Panc1 (cell line): ENCODE measurements at regions not wholly inside any gene's neighbourhood (a gene's known extent, or its start where the extent isn't known, plus 50 kb on each side); places are given as distances from the start of the nearest gene placed in this dataset.

Source experiments
- ATAC-seq: fragments of 200-7000 bp; cut with Tn5 transposase; 2 replicates; pipeline ENCODE4 v1.9.1; 2020; ENCODE audit warnings: mild to moderate bottlenecking, moderate library complexity
- BruUV-seq: library from RNA; stranded (reverse); fragments of 400-500 nt; replicated peaks from 2 replicates; lab custom pipeline; 2021; lab: Mats Ljungman, UMichigan
- CTCF ChIA-PET: fragments of 300-600 bp; sonication (Branson Sonifier 250); formaldehyde crosslinking; loops from one replicate; lab custom pipeline; 2022; ENCODE audit warnings: antibody characterized with exemption; lab: Charles Lee
- POLR2A ChIA-PET: fragments of 300-600 bp; sonication (Branson Sonifier 250); formaldehyde crosslinking; loops from one replicate; lab custom pipeline; 2022; ENCODE audit warnings: antibody characterized with exemption; lab: Charles Lee
- DNase-seq: peaks from one replicate; pipeline ENCODE4 v3.0.0-alpha.2; 2010; ENCODE audit warnings: low read depth, low spot score
- H3K27ac ChIP-seq: 2 replicates; pipeline ENCODE4 v1.5.1; 2011; ENCODE audit warnings: mild to moderate bottlenecking, low read length, inconsistent platforms
- H3K27me3 ChIP-seq: fragments of 200-500 bp; sonication (Bioruptor generic); 2 replicates; pipeline ENCODE4 v1.6.0; 2014; ENCODE audit warnings: low read length, inconsistent platforms; ENCODE audit not compliant: control insufficient read depth, insufficient read depth
- H3K36me3 ChIP-seq: fragments of 200-500 bp; sonication (Bioruptor generic); 2 replicates; pipeline ENCODE4 v1.5.1; 2014; ENCODE audit warnings: inconsistent platforms, mild to moderate bottlenecking, low read length, moderate library complexity; ENCODE audit not compliant: control insufficient read depth, insufficient read depth
- H3K4me1 ChIP-seq: 2 replicates; pipeline ENCODE4 v1.5.1; 2011; ENCODE audit warnings: inconsistent platforms, mild to moderate bottlenecking, low read length, moderate library complexity; ENCODE audit not compliant: control insufficient read depth, insufficient read depth
- H3K4me3 ChIP-seq, 2 experiments: 2 replicates each; pipeline ENCODE4 v1.5.1; 2011 to 2012; ENCODE audit warnings: low read depth in 2 of 2, low read length in 2 of 2, mild to moderate bottlenecking in 2 of 2, inconsistent platforms in 1 of 2, moderate library complexity in 1 of 2
- H3K9me3 ChIP-seq: fragments of 200-500 bp; sonication (Bioruptor generic); 2 replicates; pipeline ENCODE4 v1.5.1; 2014; ENCODE audit warnings: low read depth, mild to moderate bottlenecking, inconsistent platforms, low read length, moderate library complexity; ENCODE audit not compliant: control insufficient read depth, insufficient read depth
- CTCF ChIP-seq: fragments of 450-650 bp; IDR thresholded peaks from 2 replicates; pipeline ENCODE4 v1.5.1; 2017; ENCODE audit warnings: mild to moderate bottlenecking
- POLR2AphosphoS5 ChIP-seq: IDR thresholded peaks from 2 replicates; pipeline ENCODE4 v1.6.1; 2012; ENCODE audit warnings: mild to moderate bottlenecking, low read depth, low read length, moderate library complexity
- SIN3A ChIP-seq: IDR thresholded peaks from 2 replicates; pipeline ENCODE4 v1.6.1; 2012; ENCODE audit warnings: low read depth, mild to moderate bottlenecking, low read length, moderate library complexity, borderline replicate concordance; ENCODE audit not compliant: insufficient read depth
- TCF7L2 ChIP-seq: IDR thresholded peaks from 2 replicates; pipeline ENCODE4 v1.6.1; 2011; ENCODE audit warnings: mild to moderate bottlenecking, low read depth, low read length, inconsistent platforms
- in situ Hi-C: cut with HindIII; loops from 2 replicates; pipeline ENCODE4 v1.10.0; 2016; ENCODE audit warnings: low sequenced_read_pairs, low pct_unique_long_range_greater_than_20kb
- intact Hi-C: fragments of 100-400 bp; cut with micrococcal nuclease; formaldehyde crosslinking; loops from one replicate; pipeline ENCODE4 v1.10.0; 2022; ENCODE audit not compliant: unreplicated experiment
- TF ChIP-seq, protein P1 (sequence below), 2 experiments: IDR thresholded peaks; 2 replicates each; pipeline ENCODE4 v1.6.1; 2011 to 2012; ENCODE audit warnings: low read depth in 2 of 2, control low read depth in 1 of 2, low read length in 1 of 2, mild to moderate bottlenecking in 1 of 2, moderate library complexity in 1 of 2; ENCODE audit not compliant: insufficient read depth in 1 of 2

DNA sequence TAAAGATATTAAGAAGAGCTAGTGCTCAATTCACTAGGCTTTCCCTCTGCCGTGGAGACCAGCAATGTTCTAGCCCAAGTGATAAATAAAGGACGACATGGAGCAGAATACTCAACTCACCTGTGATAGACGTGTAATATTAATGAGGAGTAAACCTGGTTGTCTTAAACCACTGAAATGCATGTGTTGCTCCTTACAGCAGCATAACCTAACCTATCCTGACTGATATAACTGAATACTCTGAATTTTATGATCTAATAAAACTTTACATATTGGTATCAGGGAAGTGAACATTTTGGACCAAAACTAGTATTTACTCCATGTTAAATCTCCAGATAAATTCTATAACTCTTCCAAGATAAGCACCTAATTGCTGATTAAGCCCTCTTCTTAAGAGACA lies 531.0 kb downstream of the METTL4 start:
- H3K9me3 ChIP-seq, result no peaks in the 10 kb centered on the region
- no peak for ATAC-seq
- no peaks in the 10 kb centered on the region for H3K27me3 ChIP-seq
- H3K36me3 ChIP-seq, result no peaks in the 10 kb centered on the region
- no TSS peak for BruUV-seq
- no peak overlapping the region for H3K4me3 ChIP-seq
- no peaks in the 10 kb centered on the region for H3K4me1 ChIP-seq
- intact Hi-C loops (no loop called here), in situ Hi-C loops (no loop called here)
- POLR2A ChIA-PET, result no interaction called here
- no peak for DNase-seq
- no peak overlapping the region for H3K27ac ChIP-seq
- CTCF ChIA-PET, result no interaction called here
- no peak for TF ChIP-seq POLR2AphosphoS5
- TF ChIP-seq CTCF, result no peak
- no peak for TF ChIP-seq SIN3A
- TF ChIP-seq, protein P1, sequence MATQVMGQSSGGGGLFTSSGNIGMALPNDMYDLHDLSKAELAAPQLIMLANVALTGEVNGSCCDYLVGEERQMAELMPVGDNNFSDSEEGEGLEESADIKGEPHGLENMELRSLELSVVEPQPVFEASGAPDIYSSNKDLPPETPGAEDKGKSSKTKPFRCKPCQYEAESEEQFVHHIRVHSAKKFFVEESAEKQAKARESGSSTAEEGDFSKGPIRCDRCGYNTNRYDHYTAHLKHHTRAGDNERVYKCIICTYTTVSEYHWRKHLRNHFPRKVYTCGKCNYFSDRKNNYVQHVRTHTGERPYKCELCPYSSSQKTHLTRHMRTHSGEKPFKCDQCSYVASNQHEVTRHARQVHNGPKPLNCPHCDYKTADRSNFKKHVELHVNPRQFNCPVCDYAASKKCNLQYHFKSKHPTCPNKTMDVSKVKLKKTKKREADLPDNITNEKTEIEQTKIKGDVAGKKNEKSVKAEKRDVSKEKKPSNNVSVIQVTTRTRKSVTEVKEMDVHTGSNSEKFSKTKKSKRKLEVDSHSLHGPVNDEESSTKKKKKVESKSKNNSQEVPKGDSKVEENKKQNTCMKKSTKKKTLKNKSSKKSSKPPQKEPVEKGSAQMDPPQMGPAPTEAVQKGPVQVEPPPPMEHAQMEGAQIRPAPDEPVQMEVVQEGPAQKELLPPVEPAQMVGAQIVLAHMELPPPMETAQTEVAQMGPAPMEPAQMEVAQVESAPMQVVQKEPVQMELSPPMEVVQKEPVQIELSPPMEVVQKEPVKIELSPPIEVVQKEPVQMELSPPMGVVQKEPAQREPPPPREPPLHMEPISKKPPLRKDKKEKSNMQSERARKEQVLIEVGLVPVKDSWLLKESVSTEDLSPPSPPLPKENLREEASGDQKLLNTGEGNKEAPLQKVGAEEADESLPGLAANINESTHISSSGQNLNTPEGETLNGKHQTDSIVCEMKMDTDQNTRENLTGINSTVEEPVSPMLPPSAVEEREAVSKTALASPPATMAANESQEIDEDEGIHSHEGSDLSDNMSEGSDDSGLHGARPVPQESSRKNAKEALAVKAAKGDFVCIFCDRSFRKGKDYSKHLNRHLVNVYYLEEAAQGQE (IDR thresholded peaks at IDR 0.05; ENCODE audit: insufficient read depth in 1 of 2, low read depth in 2 of 2, low read length in 1 of 2), result no peak
- no peak for TF ChIP-seq TCF7L2

DNA sequence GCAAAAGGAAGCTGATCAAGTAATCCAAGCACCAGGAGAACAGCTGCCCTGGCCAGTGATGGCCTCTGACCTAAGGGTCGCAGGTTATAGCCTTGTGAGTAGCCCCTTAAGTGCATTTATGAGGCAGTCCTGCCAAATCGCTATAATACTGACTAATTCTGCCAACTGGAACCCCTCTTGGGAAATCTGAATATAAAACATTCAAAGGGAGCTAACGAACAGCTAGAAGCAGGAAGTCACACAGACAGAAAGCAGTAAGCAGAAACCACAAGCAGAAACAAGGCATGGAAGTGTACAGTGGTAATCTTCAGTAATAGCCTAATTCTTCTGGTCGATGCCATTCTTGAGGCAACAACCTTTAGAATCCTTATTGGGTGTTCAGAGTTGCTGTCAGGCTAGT lies 521.3 kb downstream of the METTL4 start:
- H3K9me3 ChIP-seq, result no peaks in the 10 kb centered on the region; the same call in 1 of the 2 replicates
- DNase-seq (no peak), ATAC-seq (no peak)
- no TSS peak for BruUV-seq
- in situ Hi-C loops (no loop called here), intact Hi-C loops (no loop called here)
- H3K27me3 ChIP-seq, result no peaks in the 10 kb centered on the region
- no peak overlapping the region for H3K4me3 ChIP-seq
- H3K36me3 ChIP-seq, result no peaks in the 10 kb centered on the region
- no peaks in the 10 kb centered on the region for H3K4me1 ChIP-seq
- no peak for TF ChIP-seq POLR2AphosphoS5
- no peak for TF ChIP-seq CTCF
- TF ChIP-seq SIN3A, result no peak
- TF ChIP-seq, protein P1 (IDR thresholded peaks at IDR 0.05; ENCODE audit: insufficient read depth in 1 of 2, low read depth in 2 of 2, low read length in 1 of 2), result no peak
- TF ChIP-seq TCF7L2, result no peak
- ChIA-PET CTCF (no interaction called here), POLR2A (no interaction called here)
- H3K27ac ChIP-seq, result no peak overlapping the region
